ENCODE measurements at regions not wholly inside any gene's neighbourhood (a gene's known extent, or its start where the extent isn't known, plus 50 kb on each side); places are given as distances from the start of the nearest gene placed in this dataset.

DNA sequence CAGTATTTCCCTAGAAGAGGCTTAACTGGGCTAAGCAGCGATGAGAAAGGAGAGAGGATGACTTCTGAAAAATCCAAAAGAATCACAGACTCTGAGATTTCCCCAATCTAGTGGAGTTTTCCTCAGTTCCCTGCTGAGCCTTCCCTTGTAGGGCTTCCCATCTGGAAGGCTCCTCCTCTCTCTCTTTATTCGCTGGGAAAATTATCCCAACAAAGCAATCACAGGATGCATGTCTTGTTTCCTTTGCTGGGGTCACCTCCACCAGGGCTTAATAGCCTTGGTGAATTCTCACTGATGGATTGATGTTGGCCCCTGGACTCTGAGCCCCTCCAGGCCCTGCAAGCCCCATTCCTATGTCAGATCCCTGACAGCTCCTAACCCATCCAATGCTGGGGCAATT, 69.8 kb upstream of the MAFB start:
- TF ChIP-seq CTCF (IDR thresholded peaks at IDR 0.05; ENCODE audit: low read length, missing control alignments), result no peak
- no peak for DNase-seq (ENCODE audit: low read depth)

GRCh38 chr20:40760399-40760798, 71.4 kb upstream of the MAFB start:
- DNase-seq (ENCODE audit: low read depth), result no peak
- no peak overlapping the region for H3K4me3 ChIP-seq (replicated peaks; ENCODE audit: low read depth, low read length)
- no peak for TF ChIP-seq CTCF (IDR thresholded peaks at IDR 0.05; ENCODE audit: low read length, missing control alignments)

More for the DNA sequence above, 69.8 kb upstream of the MAFB start:
- no peak overlapping the region for H3K4me3 ChIP-seq (replicated peaks; ENCODE audit: low read depth, low read length)

GRCh38 chr20:40763646-40764295, 74.7 kb upstream of the MAFB start:
- H3K4me3 ChIP-seq (replicated peaks; ENCODE audit: low read depth, low read length), result no peak overlapping the region
- no peak for TF ChIP-seq CTCF (IDR thresholded peaks at IDR 0.05; ENCODE audit: low read length, missing control alignments)
- DNase-seq (ENCODE audit: low read depth), result no peak

DNA sequence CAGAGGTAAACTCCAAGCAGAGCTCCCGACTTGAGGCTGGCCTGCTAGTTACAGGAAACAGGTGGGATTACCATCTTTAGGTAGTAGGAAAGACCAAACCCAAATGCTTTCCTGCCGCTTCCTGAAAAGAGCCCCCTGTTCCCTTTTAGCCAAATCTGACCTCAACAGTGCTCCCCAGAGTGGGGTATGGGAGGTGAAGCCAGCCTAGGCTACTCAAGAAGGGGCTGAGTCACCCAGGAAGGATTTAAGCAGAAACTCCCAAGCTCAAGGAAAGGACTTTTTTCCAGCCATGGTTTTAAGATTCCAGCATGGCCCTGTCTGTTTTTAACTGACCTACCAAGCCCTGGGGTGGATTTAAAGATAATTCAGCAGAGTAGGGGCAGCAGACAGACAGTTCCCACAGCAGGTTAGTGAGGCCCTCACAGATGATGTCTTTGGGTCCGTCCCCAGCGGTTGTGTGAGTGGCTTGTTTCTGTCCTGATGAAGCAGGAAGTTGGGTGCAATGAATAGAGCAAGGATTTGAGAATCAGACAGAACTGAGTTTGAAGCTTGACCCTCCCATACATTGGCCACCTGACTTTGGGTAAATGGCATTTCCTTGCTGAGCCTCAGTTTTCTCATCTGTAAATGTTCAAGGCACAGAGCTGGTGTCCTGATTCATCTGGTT, 76.9 kb upstream of the MAFB start:
- no peak for TF ChIP-seq CTCF (IDR thresholded peaks at IDR 0.05; ENCODE audit: low read length, missing control alignments)
- no peak for DNase-seq (ENCODE audit: low read depth)
- H3K4me3 ChIP-seq (replicated peaks; ENCODE audit: low read depth, low read length), result no peak overlapping the region

GRCh38 chr20:40766790-40767614, 78.0 kb upstream of the MAFB start:
- no peak overlapping the region for H3K4me3 ChIP-seq (replicated peaks; ENCODE audit: low read depth, low read length)
- DNase-seq (ENCODE audit: low read depth), result no peak
- TF ChIP-seq CTCF (IDR thresholded peaks at IDR 0.05; ENCODE audit: low read length, missing control alignments), result no peak

- no peak for DNase-seq (ENCODE audit: low read depth)
- TF ChIP-seq CTCF (IDR thresholded peaks at IDR 0.05; ENCODE audit: low read length, missing control alignments), result no peak
- no peak overlapping the region for H3K4me3 ChIP-seq (replicated peaks; ENCODE audit: low read depth, low read length)
Observed at GRCh38 chr20:40767615-40767924, 78.5 kb upstream of the MAFB start.

Measured in fibroblast of pulmonary artery (primary cell).